ENCODE measurements at regions not wholly inside any gene's neighbourhood (a gene's known extent, or its start where the extent isn't known, plus 50 kb on each side); places are given as distances from the start of the nearest gene placed in this dataset.

DNA sequence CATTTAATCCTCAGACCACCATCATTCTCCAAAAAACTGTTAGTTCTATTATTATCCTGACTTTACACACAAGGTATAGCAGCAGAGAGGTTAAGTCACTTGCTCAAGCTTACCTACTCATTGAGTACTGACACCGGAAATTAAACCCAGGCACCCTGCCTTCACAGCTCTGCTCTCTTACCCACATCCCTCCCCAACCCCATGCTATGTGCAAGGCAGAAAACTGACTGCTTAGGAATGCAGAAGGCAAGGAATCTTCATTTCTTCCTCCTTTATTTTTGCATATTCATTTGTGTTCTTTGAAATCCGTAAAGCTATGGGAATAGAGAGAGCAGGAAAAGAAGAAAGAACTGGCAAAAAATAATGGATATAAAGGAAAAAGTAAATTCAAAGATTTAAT is 261.8 kb downstream of the PAPSS1 start:
- no peaks in the 10 kb centered on the region for H3K36me3 Mint-ChIP-seq (ENCODE audit: unreplicated experiment)
- H3K4me3 Mint-ChIP-seq (ENCODE audit: unreplicated experiment) = no peak overlapping the region
- peaks cover 1% of the 10 kb centered on the region for H3K4me1 Mint-ChIP-seq (ENCODE audit: unreplicated experiment)
- peaks cover 5% of the 10 kb centered on the region for H3K9me3 Mint-ChIP-seq (ENCODE audit: unreplicated experiment)
- DNase-seq (ENCODE audit: extremely low spot score, unreplicated experiment) = no peak
- no peaks in the 10 kb centered on the region for H3K27me3 Mint-ChIP-seq (ENCODE audit: unreplicated experiment)
- no peak overlapping the region for H3K27ac Mint-ChIP-seq (ENCODE audit: unreplicated experiment)
- TF ChIP-seq CTCF (IDR thresholded peaks at IDR 0.05) = no peak

DNA sequence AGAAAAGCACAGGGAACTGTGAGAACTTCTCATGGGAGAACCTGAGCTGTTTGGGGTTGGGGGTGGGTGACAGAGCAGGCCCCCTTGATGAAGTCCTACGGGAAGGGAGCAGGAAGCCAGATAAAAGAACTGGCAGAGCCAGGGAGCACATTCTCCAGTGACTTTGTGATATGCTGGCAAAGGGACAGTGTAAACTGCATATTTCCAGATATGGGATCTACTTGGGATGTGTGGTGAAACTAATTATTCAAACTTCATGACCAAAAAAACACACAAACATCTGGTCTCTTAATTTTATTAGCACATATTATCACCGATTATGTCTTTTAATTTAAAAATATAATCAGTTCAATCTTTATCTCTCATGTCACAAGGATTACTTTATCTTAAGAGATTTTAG is 266.0 kb downstream of the PAPSS1 start:
- no peaks in the 10 kb centered on the region for H3K27me3 Mint-ChIP-seq (ENCODE audit: unreplicated experiment)
- no peaks in the 10 kb centered on the region for H3K36me3 Mint-ChIP-seq (ENCODE audit: unreplicated experiment)
- DNase-seq (ENCODE audit: extremely low spot score, unreplicated experiment) = no peak
- H3K27ac Mint-ChIP-seq (ENCODE audit: unreplicated experiment) = no peak overlapping the region
- H3K4me1 Mint-ChIP-seq (ENCODE audit: unreplicated experiment) = peaks cover 3% of the 10 kb centered on the region
- no peak for TF ChIP-seq CTCF (IDR thresholded peaks at IDR 0.05)
- H3K9me3 Mint-ChIP-seq (ENCODE audit: unreplicated experiment) = no peaks in the 10 kb centered on the region
- no peak overlapping the region for H3K4me3 Mint-ChIP-seq (ENCODE audit: unreplicated experiment)

- TF ChIP-seq CTCF (IDR thresholded peaks at IDR 0.05) = no peak
- Mint-ChIP-seq H3K27ac (ENCODE audit: unreplicated experiment) (no peak overlapping the region), H3K27me3 (ENCODE audit: unreplicated experiment) (no peaks in the 10 kb centered on the region), H3K4me1 (ENCODE audit: unreplicated experiment) (peaks cover 3% of the 10 kb centered on the region), H3K9me3 (ENCODE audit: unreplicated experiment) (no peaks in the 10 kb centered on the region), H3K4me3 (ENCODE audit: unreplicated experiment) (no peak overlapping the region), H3K36me3 (ENCODE audit: unreplicated experiment) (no peaks in the 10 kb centered on the region)
- DNase-seq (ENCODE audit: extremely low spot score, unreplicated experiment) = no peak
Measured at GRCh38 chr4:107452717-107453630, 267.1 kb downstream of the PAPSS1 start.

GRCh38 chr4:107449611-107450369 is 270.2 kb downstream of the PAPSS1 start:
- no peak for DNase-seq (ENCODE audit: extremely low spot score, unreplicated experiment)
- no peaks in the 10 kb centered on the region for H3K27me3 Mint-ChIP-seq (ENCODE audit: unreplicated experiment)
- no peak overlapping the region for H3K4me3 Mint-ChIP-seq (ENCODE audit: unreplicated experiment)
- peaks cover 3% of the 10 kb centered on the region for H3K4me1 Mint-ChIP-seq (ENCODE audit: unreplicated experiment)
- TF ChIP-seq CTCF (IDR thresholded peaks at IDR 0.05) = no peak
- H3K9me3 Mint-ChIP-seq (ENCODE audit: unreplicated experiment) = peaks cover 9% of the 10 kb centered on the region
- H3K36me3 Mint-ChIP-seq (ENCODE audit: unreplicated experiment) = peaks cover 1% of the 10 kb centered on the region
- no peak overlapping the region for H3K27ac Mint-ChIP-seq (ENCODE audit: unreplicated experiment)

DNA sequence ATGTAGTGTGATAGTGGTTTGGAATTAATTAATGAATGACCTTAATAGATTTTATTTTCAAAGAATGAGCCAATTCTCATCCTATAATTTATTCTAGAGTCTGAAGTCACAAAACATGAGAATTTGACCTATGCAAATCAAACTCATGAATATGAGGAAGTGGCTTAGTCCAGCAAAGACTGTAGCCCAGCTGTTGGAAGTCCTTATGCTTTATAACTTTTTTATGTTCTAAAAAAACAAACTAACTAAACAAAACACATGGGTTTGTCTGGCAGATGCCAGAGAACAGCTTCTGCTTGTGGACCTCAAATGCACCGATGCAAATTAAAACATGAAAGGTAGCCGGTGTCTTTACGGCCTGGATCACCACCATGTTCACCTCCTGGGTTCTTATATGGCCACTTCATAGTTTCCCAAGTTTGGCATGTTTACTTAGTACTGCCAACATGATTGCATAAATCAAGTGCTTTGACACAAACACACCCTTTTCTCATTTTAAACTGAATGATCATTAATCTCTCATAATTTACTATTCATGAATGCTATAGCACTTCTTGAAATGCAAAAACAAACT is 277.4 kb downstream of the PAPSS1 start:
- DNase-seq (ENCODE audit: extremely low spot score, unreplicated experiment) = no peak
- no peak for TF ChIP-seq CTCF (IDR thresholded peaks at IDR 0.05)
- H3K4me3 Mint-ChIP-seq (ENCODE audit: unreplicated experiment) = no peak overlapping the region
- peaks cover 1% of the 10 kb centered on the region for H3K36me3 Mint-ChIP-seq (ENCODE audit: unreplicated experiment)
- H3K4me1 Mint-ChIP-seq (ENCODE audit: unreplicated experiment) = peaks cover 2% of the 10 kb centered on the region
- peaks cover 9% of the 10 kb centered on the region for H3K9me3 Mint-ChIP-seq (ENCODE audit: unreplicated experiment)
- H3K27me3 Mint-ChIP-seq (ENCODE audit: unreplicated experiment) = no peaks in the 10 kb centered on the region
- no peak overlapping the region for H3K27ac Mint-ChIP-seq (ENCODE audit: unreplicated experiment)

All from osteocyte (in vitro differentiated cells).